IMR-90 (cell line): ENCODE measurements at regions not wholly inside any gene's neighbourhood (a gene's known extent, or its start where the extent isn't known, plus 50 kb on each side); places are given as distances from the start of the nearest gene placed in this dataset.

Experiments used
- ATAC-seq: fragments of 200-7000 bp; cut with Tn5 transposase; 2 replicates; pipeline ENCODE4 v1.9.1; 2020; ENCODE audit warnings: low read depth, mild to moderate bottlenecking, moderate library complexity
- BruUV-seq: library from RNA; stranded (reverse); fragments of 400-500 nt; replicated peaks from 2 replicates; lab custom pipeline; 2021; lab: Mats Ljungman, UMichigan
- CTCF ChIA-PET: fragments of 300-600 bp; formaldehyde crosslinking; extraction: SDS; loops from one replicate; lab custom pipeline; 2021; ENCODE audit warnings: antibody characterized with exemption; lab: Yijun Ruan, JAX
- POLR2A ChIA-PET: fragments of 300-600 bp; sonication (Branson Sonifier 250); formaldehyde crosslinking; loops from one replicate; lab custom pipeline; 2022; ENCODE audit warnings: antibody characterized with exemption; ENCODE audit not compliant: unreplicated experiment; lab: Charles Lee
- DNase-seq: peaks from one replicate; pipeline ENCODE4 v3.0.0; 2013
- H2AFZ ChIP-seq: replicated peaks from 2 replicates; pipeline ENCODE3; 2013; ENCODE audit warnings: low read length, mild to moderate bottlenecking; ENCODE audit not compliant: poor library complexity
- H2AK5ac ChIP-seq: 2 replicates; pipeline ENCODE4 v1.6.1; 2013; ENCODE audit warnings: low read depth, low read length, inconsistent platforms
- H2AK9ac ChIP-seq: replicated peaks from 2 replicates; pipeline ENCODE3; 2013; ENCODE audit warnings: mild to moderate bottlenecking, low read depth, low read length, moderate library complexity; ENCODE audit not compliant: poor library complexity
- H2BK120ac ChIP-seq: 2 replicates; pipeline ENCODE4 v1.6.1; 2013; ENCODE audit warnings: low read depth, low read length, inconsistent platforms
- H2BK15ac ChIP-seq: 3 replicates; pipeline ENCODE4 v1.6.1; 2013; ENCODE audit warnings: low read depth, low read length, inconsistent platforms
- H2BK20ac ChIP-seq: 2 replicates; pipeline ENCODE4 v1.6.1; 2013; ENCODE audit warnings: low read depth, mild to moderate bottlenecking, inconsistent platforms, low read length, moderate library complexity
- H2BK5ac ChIP-seq: 2 replicates; pipeline ENCODE4 v1.6.1; 2013; ENCODE audit warnings: mild to moderate bottlenecking, low read depth, low read length, inconsistent platforms; ENCODE audit not compliant: poor library complexity, severe bottlenecking
- H3K14ac ChIP-seq: replicated peaks from 2 replicates; pipeline ENCODE4 v1.6.1; 2013; ENCODE audit warnings: low read depth, low read length, inconsistent platforms
- H3K18ac ChIP-seq: 2 replicates; pipeline ENCODE4 v1.6.1; 2013; ENCODE audit warnings: low read depth, low read length, control low read depth
- H3K23ac ChIP-seq: 2 replicates; pipeline ENCODE4 v1.6.1; 2013; ENCODE audit warnings: low read depth, low read length, inconsistent platforms
- H3K27ac ChIP-seq: 2 replicates; pipeline ENCODE4 v1.5.1; 2013; ENCODE audit warnings: mild to moderate bottlenecking, control low read depth, low read length; ENCODE audit not compliant: insufficient read depth
- H3K27me3 ChIP-seq: 2 replicates; pipeline ENCODE4 v1.6.1; 2013; ENCODE audit warnings: low read length; ENCODE audit not compliant: control insufficient read depth, insufficient read depth
- H3K36me3 ChIP-seq: 2 replicates; pipeline ENCODE4 v1.6.1; 2013; ENCODE audit warnings: low read length, mixed read lengths; ENCODE audit not compliant: control insufficient read depth, insufficient read depth
- H3K4ac ChIP-seq: 2 replicates; pipeline ENCODE4 v1.6.1; 2013; ENCODE audit warnings: low read depth, low read length, inconsistent platforms
- H3K4me1 ChIP-seq: 2 replicates; pipeline ENCODE4 v1.6.1; 2013; ENCODE audit warnings: low read length, mixed read lengths; ENCODE audit not compliant: control insufficient read depth, insufficient read depth
- H3K4me2 ChIP-seq: 2 replicates; pipeline ENCODE4 v1.6.1; 2013; ENCODE audit warnings: low read depth, mild to moderate bottlenecking, control low read depth, low read length, moderate library complexity
- H3K4me3 ChIP-seq: 2 replicates; pipeline ENCODE4 v1.5.1; 2013; ENCODE audit warnings: low read depth, mild to moderate bottlenecking, control low read depth, low read length, moderate library complexity; ENCODE audit not compliant: insufficient read depth
- H3K56ac ChIP-seq: 2 replicates; pipeline ENCODE4 v1.6.1; 2013; ENCODE audit warnings: low read length, inconsistent platforms; ENCODE audit not compliant: insufficient read depth; ENCODE audit errors: extremely low read depth
- H3K79me1 ChIP-seq, 2 experiments: 2 replicates each; pipeline ENCODE4 v1.6.1; 2013; ENCODE audit warnings: low read length in 2 of 2, inconsistent platforms in 1 of 2, low read depth in 1 of 2
- H3K9ac ChIP-seq: 2 replicates; pipeline ENCODE4 v1.6.1; 2013; ENCODE audit warnings: low read depth, low read length, control low read depth
- H3K9me1 ChIP-seq: 2 replicates; pipeline ENCODE4 v1.6.1; 2013; ENCODE audit warnings: low read length, inconsistent platforms; ENCODE audit not compliant: insufficient read depth
- H3K9me3 ChIP-seq: 2 replicates; pipeline ENCODE4 v1.6.1; 2013; ENCODE audit warnings: low read length; ENCODE audit not compliant: control insufficient read depth, insufficient read depth
- H4K20me1 ChIP-seq: 2 replicates; pipeline ENCODE4 v1.6.1; 2013; ENCODE audit warnings: low read length, inconsistent platforms; ENCODE audit not compliant: insufficient read depth
- H4K5ac ChIP-seq: 2 replicates; pipeline ENCODE4 v1.6.1; 2013; ENCODE audit warnings: mild to moderate bottlenecking, low read depth, low read length, control low read depth
- H4K8ac ChIP-seq, 2 experiments: 2 replicates each; pipeline ENCODE4 v1.6.1; 2013; ENCODE audit warnings: low read depth in 2 of 2, low read length in 2 of 2, control low read depth in 1 of 2, inconsistent platforms in 1 of 2
- H4K91ac ChIP-seq: 2 replicates; pipeline ENCODE4 v1.6.1; 2013; ENCODE audit warnings: low read depth, low read length, inconsistent platforms; ENCODE audit not compliant: insufficient read depth
- CHD1 ChIP-seq: IDR thresholded peaks from 2 replicates; pipeline ENCODE4 v1.6.1; 2012; ENCODE audit warnings: low read depth, low read length, improper control_type of control experiment
- CTCF ChIP-seq: conservative IDR thresholded peaks from 2 replicates; pipeline ENCODE4 v1.5.1; 2012; ENCODE audit warnings: mild to moderate bottlenecking, low read depth, low read length, improper control_type of control experiment
- ELK1 ChIP-seq: fragments of 150-350 bp; IDR thresholded peaks from 2 replicates; pipeline ENCODE4 v1.6.1; 2016; ENCODE audit warnings: low read depth, mild to moderate bottlenecking, low read length, moderate library complexity, borderline replicate concordance
- FOS ChIP-seq: fragments of 150-350 bp; IDR thresholded peaks from 2 replicates; pipeline ENCODE4 v1.6.1; 2016; ENCODE audit warnings: low read depth, low read length
- MAFK ChIP-seq: IDR thresholded peaks from 2 replicates; pipeline ENCODE4 v1.6.1; 2012; ENCODE audit warnings: low read depth, low read length, improper control_type of control experiment
- MAZ ChIP-seq: IDR thresholded peaks from 2 replicates; pipeline ENCODE4 v1.6.1; 2012; ENCODE audit warnings: low read depth, mild to moderate bottlenecking, low read length, improper control_type of control experiment, moderate library complexity, borderline replicate concordance
- MXI1 ChIP-seq: IDR thresholded peaks from 2 replicates; pipeline ENCODE4 v1.6.1; 2012; ENCODE audit warnings: low read depth, mild to moderate bottlenecking, low read length, moderate library complexity, borderline replicate concordance
- NFE2L2 ChIP-seq: fragments of 150-350 bp; IDR thresholded peaks from 2 replicates; pipeline ENCODE4 v1.6.1; 2016; ENCODE audit warnings: low read depth, mild to moderate bottlenecking, low read length
- POLR2A ChIP-seq: IDR thresholded peaks from 2 replicates; pipeline ENCODE4 v1.6.1; 2012; ENCODE audit warnings: mild to moderate bottlenecking, low read depth, low read length
- RAD21 ChIP-seq: IDR thresholded peaks from 2 replicates; pipeline ENCODE4 v1.6.1; 2012; ENCODE audit warnings: low read length, improper control_type of control experiment
- RCOR1 ChIP-seq: IDR thresholded peaks from 2 replicates; pipeline ENCODE4 v1.6.1; 2012; ENCODE audit warnings: mild to moderate bottlenecking, low read length, improper control_type of control experiment; ENCODE audit not compliant: insufficient replicate concordance
- RFX5 ChIP-seq: IDR thresholded peaks from 2 replicates; pipeline ENCODE4 v1.8.0; 2012; ENCODE audit warnings: low read depth, mild to moderate bottlenecking, low read length, moderate library complexity
- USF2 ChIP-seq: fragments of 150-350 bp; IDR thresholded peaks from 2 replicates; pipeline ENCODE4 v1.6.1; 2017; ENCODE audit warnings: mild to moderate bottlenecking, antibody characterized with exemption, low read length, low read depth
- dilution Hi-C: fragments of 300-500 bp; cut with HindIII; formaldehyde crosslinking; loops from one replicate; pipeline ENCODE4 v1.14.3; 2018; ENCODE audit warnings: low sequenced_read_pairs; ENCODE audit not compliant: unreplicated experiment
- in situ Hi-C: fragments of 300-500 bp; cut with MboI; formaldehyde crosslinking; loops from 3 replicates; pipeline ENCODE4 v1.14.3; 2019; ENCODE audit warnings: low sequenced_read_pairs, inconsistent platforms, mixed read lengths
- intact Hi-C: fragments of 100-400 bp; cut with micrococcal nuclease; formaldehyde crosslinking; loops from 2 replicates; pipeline ENCODE4 v1.10.0; 2022

- Histone ChIP-seq H3K27ac (no peak overlapping the region), H4K20me1 (no peaks in the 10 kb centered on the region), H2BK5ac (no peak overlapping the region), H3K4me1 (no peaks in the 10 kb centered on the region), H3K9ac (no peak overlapping the region), H3K79me1 (no peaks in the 10 kb centered on the region), H2AFZ (no peak overlapping the region), H2AK5ac (no peak overlapping the region), H2AK9ac (no peak overlapping the region), H4K8ac (no peak overlapping the region), H3K9me3 (no peaks in the 10 kb centered on the region), H3K56ac (no peak overlapping the region), H3K27me3 (no peaks in the 10 kb centered on the region; the same call in 1 of the 2 replicates), H4K5ac (no peak overlapping the region), H3K36me3 (no peaks in the 10 kb centered on the region), H2BK20ac (no peak overlapping the region), H3K23ac (no peak overlapping the region), H2BK15ac (no peak overlapping the region), H2BK120ac (no peak overlapping the region), H4K91ac (no peak overlapping the region), H3K14ac (no peak overlapping the region), H3K9me1 (no peaks in the 10 kb centered on the region), H3K18ac (no peak overlapping the region), H3K4me2 (no peak overlapping the region), H3K4me3 (no peak overlapping the region), H3K4ac (no peak overlapping the region)
- ChIA-PET CTCF (interaction anchor here (0.7 kb wide), 1 partner anchor 22 kb away, joined by 3 read pairs; no protein-coding TSS in a partner anchor), POLR2A (no interaction called here)
- BruUV-seq = no TSS peak
- TF ChIP-seq CTCF = no peak
- no peak for TF ChIP-seq MXI1
- TF ChIP-seq USF2 = no peak
- TF ChIP-seq RAD21 = no peak
- TF ChIP-seq MAZ = no peak
- TF ChIP-seq ELK1 = no peak
- TF ChIP-seq NFE2L2 = no peak
- no peak for TF ChIP-seq POLR2A
- TF ChIP-seq RFX5 = no peak
- TF ChIP-seq CHD1 = no peak
- no peak for TF ChIP-seq FOS
- TF ChIP-seq MAFK = no peak
- no peak for TF ChIP-seq RCOR1
- in situ Hi-C loops (no loop called here), dilution Hi-C loops (no loop called here), intact Hi-C loops (no loop called here)
- no peak for DNase-seq
- no peak for ATAC-seq
Measured at GRCh38 chr13:107994137-107994536, 221.2 kb downstream of the LIG4 start.
